Bronchial epithelial cell (primary cell): ENCODE measurements at regions not wholly inside any gene's neighbourhood (a gene's known extent, or its start where the extent isn't known, plus 50 kb on each side); places are given as distances from the start of the nearest gene placed in this dataset.

Source experiments
- DNase-seq: peaks from one replicate; pipeline ENCODE4 v3.0.0-alpha.2; 2010; ENCODE audit warnings: low read depth
- FAIRE-seq: peaks from 2 replicates; lab custom pipeline; 2011; peaks lifted over from hg19 to GRCh38; lab: Jason Lieb, UNC
- H3K27me3 ChIP-seq: 2 replicates; pipeline ENCODE4 v1.5.1; 2011; ENCODE audit warnings: low read length; ENCODE audit not compliant: control insufficient read depth, insufficient read depth
- H3K36me3 ChIP-seq: 2 replicates; pipeline ENCODE4 v1.5.1; 2011; ENCODE audit warnings: low read length; ENCODE audit not compliant: control insufficient read depth, insufficient read depth
- H3K4me3 ChIP-seq: 2 replicates; pipeline ENCODE4 v1.5.1; 2011; ENCODE audit warnings: mild to moderate bottlenecking, low read depth, low read length, control low read depth
- CTCF ChIP-seq: IDR thresholded peaks from 2 replicates; pipeline ENCODE4 v1.5.1; 2011; ENCODE audit warnings: mild to moderate bottlenecking, moderate library complexity, low read length, control low read depth, inconsistent platforms; ENCODE audit not compliant: insufficient read depth, severe bottlenecking

- no peaks in the 10 kb centered on the region for H3K36me3 ChIP-seq
- FAIRE-seq (no peak), DNase-seq (no peak)
- H3K27me3 ChIP-seq = no peaks in the 10 kb centered on the region
- TF ChIP-seq CTCF = no peak
- no peak overlapping the region for H3K4me3 ChIP-seq
These were observed 105.3 kb upstream of the CACNA1A start for GRCh38 chr19:13611596-13611995.

DNA sequence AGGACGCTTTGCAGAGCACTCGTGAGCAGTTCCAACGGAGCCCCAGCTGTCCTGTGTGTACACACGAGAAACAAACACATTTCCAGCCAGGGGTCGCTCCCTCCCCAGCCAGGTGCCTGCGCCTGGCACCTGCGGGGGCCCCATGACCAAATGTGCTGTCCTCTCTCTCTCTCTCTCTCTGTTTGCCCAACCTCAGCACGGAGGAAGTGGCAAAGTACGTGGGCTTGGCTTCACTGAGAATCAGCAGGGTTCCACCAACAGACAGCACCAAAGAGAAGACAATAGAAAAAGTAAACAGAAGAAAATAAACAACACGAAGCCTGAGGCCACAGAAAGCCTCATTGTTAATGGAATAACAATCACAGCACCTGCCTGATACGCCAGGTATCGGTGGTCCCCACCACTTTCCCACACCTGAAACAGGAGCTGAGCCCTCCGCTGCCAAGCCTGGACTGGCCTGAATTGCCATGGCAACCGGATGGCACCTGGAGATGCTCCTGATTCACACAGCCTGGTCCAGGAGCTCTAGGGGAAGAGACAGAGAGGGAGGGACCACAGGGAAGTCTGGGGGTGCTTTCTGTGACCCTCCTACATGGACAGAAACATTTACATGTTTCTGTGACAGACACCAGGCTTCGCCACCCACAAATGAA is 103.9 kb upstream of the CACNA1A start:
- Histone ChIP-seq H3K27me3 (no peaks in the 10 kb centered on the region), H3K36me3 (no peaks in the 10 kb centered on the region), H3K4me3 (no peak overlapping the region)
- no peak for FAIRE-seq
- DNase-seq = no peak
- TF ChIP-seq CTCF = no peak

- H3K27me3 ChIP-seq = no peaks in the 10 kb centered on the region
- no peak for FAIRE-seq
- no peak overlapping the region for H3K4me3 ChIP-seq
- DNase-seq = no peak
- no peak for TF ChIP-seq CTCF
- no peaks in the 10 kb centered on the region for H3K36me3 ChIP-seq
These were observed 99.9 kb upstream of the CACNA1A start for GRCh38 chr19:13606156-13606555.

GRCh38 chr19:13604902-13605586 is 98.8 kb upstream of the CACNA1A start:
- H3K4me3 ChIP-seq = no peak overlapping the region
- H3K36me3 ChIP-seq = no peaks in the 10 kb centered on the region
- FAIRE-seq (no peak), DNase-seq (no peak)
- TF ChIP-seq CTCF = no peak
- H3K27me3 ChIP-seq = no peaks in the 10 kb centered on the region

GRCh38 chr19:13600802-13601201 is 94.5 kb upstream of the CACNA1A start:
- FAIRE-seq (no peak), DNase-seq (no peak)
- no peak for TF ChIP-seq CTCF
- Histone ChIP-seq H3K4me3 (no peak overlapping the region), H3K27me3 (no peaks in the 10 kb centered on the region), H3K36me3 (no peaks in the 10 kb centered on the region)
